MM.1S (cell line): ENCODE measurements at regions not wholly inside any gene's neighbourhood (a gene's known extent, or its start where the extent isn't known, plus 50 kb on each side); places are given as distances from the start of the nearest gene placed in this dataset.

Source experiments
- EZH2 ChIP-seq: fragments of 300-600 bp; sonication (generic); optimal IDR thresholded peaks from 2 replicates; pipeline ENCODE3; 2017; ENCODE audit warnings: low read depth, mild to moderate bottlenecking, antibody characterized with exemption, low read length, mixed read lengths
- EZH2phosphoT487 ChIP-seq: fragments of 300-600 bp; sonication (generic); IDR thresholded peaks from 2 replicates; pipeline ENCODE4 v1.6.1; 2018; ENCODE audit warnings: antibody characterized with exemption, low read length
- TF ChIP-seq, protein P1 (sequence below): fragments of 300-600 bp; sonication (generic); IDR thresholded peaks from 2 replicates; pipeline ENCODE4 v1.5.1; 2016; ENCODE audit warnings: antibody characterized with exemption, low read length, mixed read lengths

DNA sequence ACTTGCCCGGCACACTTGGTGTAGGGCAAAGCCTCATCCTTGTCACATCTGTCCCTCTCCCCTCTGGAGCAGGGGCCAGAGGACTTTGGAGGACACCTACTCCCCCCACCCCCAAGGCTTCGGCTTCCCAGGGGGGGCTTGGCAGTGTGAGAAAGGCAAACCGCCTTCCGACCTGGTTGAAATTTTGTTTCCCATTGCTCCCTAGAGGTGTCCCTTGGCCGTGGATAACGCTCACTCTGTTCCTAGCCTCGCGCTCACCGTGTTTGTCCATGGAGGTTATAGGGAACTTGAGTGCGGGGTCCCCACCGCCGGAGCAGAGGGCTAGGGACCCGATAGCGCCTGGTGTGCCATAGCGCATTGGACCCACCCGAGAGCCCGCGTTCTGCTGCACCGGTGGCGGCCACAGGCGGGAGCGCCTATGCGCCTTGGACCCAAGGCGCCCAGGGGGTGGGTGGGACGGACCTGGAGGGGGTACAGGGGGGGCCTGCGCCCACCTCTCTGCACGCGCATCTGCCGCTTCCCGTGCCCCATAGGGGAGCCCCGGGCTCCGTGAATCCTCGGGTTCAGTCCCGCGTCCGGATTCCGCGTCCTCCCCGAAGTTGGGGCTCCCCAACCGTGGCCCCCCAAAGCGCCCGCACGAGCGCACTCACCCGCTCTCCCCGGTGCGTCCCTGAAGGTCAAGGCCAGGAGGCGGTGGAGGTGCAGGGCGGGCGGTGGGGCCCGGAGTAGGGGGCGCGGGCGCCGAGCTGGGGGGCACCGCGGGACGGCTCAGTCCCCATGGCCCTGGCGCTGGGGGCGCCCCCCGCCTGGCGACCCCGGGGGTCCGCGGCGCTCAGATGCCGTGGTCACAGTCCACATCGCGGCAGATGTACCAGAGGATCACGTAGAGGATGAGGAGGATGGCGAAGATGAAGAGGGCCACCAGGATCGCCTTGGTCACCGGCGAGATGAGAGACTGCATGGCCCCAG is 82.7 kb upstream of the DHRSX start:
- TF ChIP-seq, protein P1, sequence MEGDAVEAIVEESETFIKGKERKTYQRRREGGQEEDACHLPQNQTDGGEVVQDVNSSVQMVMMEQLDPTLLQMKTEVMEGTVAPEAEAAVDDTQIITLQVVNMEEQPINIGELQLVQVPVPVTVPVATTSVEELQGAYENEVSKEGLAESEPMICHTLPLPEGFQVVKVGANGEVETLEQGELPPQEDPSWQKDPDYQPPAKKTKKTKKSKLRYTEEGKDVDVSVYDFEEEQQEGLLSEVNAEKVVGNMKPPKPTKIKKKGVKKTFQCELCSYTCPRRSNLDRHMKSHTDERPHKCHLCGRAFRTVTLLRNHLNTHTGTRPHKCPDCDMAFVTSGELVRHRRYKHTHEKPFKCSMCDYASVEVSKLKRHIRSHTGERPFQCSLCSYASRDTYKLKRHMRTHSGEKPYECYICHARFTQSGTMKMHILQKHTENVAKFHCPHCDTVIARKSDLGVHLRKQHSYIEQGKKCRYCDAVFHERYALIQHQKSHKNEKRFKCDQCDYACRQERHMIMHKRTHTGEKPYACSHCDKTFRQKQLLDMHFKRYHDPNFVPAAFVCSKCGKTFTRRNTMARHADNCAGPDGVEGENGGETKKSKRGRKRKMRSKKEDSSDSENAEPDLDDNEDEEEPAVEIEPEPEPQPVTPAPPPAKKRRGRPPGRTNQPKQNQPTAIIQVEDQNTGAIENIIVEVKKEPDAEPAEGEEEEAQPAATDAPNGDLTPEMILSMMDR: no peak
- TF ChIP-seq EZH2 (no peak), EZH2phosphoT487 (no peak)
